Anterior cingulate cortex (tissue), 58 donors: ENCODE measurements at regions not wholly inside any gene's neighbourhood (a gene's known extent, or its start where the extent isn't known, plus 50 kb on each side); places are given as distances from the start of the nearest gene placed in this dataset.
"Not testable (repeated sequence)": the region's sequence is repeated elsewhere in the genome, so short reads cannot be mapped to it uniquely, and the experiment has no call there.

Experiments
- DNase-seq, 58 donors: peaks; one replicate each; lab custom pipeline; 2025; lab: John Stamatoyannopoulos, UW

DNA sequence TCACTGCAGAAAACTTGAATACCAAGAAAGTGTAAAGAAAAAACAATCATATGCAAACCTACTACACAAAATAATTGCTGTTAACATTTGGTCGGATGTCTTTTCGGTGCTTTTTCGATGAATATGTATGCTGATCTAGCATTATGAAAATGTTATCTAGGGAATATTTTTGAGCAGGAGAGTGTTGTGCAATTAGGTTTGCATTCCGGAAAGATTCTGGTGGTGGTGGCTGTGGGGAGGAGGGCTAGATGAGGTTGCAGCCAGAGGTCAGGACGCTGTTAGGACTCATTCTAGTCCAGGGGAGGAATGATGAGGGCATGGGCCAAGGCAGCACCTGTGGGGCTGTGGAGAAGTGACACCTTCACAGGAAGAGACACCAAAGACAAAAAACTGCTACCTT, 258.0 kb upstream of the ASIC2 start:
- no peak for DNase-seq

DNA sequence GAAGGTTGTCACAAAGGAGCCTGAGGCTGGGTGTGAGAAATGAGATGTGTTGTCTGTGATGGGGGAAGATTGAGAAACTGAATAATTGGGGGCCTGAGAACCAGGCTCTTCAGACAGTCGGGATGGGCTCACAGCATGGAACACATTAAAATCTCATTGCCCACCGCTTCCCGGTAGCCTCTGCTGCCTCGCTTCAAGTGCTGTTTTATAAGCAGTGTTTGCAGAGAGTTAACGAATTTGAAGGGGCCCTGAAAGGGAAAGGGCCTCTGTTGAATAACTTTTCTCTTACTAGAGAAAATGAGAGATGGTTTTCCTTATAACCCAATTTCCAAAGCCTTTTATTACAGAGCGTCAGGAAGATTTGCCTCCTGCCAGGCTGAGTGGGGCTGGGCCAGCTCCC, 258.8 kb upstream of the ASIC2 start:
- no peak for DNase-seq

DNA sequence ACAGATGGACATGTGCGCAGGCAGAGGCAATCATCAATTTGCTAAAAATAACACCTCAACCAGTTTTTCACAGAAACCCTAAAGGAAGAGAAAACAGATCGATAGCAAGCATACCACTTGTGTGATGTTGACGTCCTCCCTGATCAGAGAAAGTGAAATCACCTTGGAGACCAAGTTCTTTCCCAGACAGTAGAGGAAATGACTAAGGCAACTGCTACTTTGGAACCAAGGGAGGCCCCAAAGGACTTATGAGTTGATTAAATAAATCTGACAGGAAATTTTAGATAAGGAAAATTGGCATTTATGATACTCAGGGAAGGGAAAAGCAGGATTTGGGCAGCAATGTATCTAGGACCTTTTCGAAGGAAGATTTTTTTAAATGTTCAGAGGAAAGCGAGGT, 267.1 kb upstream of the ASIC2 start:
- DNase-seq: no peak

DNA sequence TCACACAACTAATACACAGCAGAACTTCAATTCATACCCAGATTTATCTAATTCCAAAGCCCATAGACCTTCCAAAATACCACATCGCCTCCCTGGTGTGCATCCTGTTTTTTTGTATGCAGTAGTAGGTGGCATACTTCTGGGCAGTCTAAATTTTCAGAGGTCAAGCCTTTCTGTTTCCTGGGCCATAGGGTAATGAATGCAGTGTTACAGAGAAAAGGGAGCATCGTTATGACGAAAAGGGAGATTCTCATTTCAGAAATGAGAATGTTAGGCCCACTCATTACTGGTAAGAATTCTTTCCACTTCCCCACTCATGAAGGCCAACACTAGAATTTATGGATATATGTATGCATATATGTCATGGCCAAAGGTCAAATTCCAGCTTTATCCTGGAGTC, 267.8 kb upstream of the ASIC2 start:
- DNase-seq: no peak

DNA sequence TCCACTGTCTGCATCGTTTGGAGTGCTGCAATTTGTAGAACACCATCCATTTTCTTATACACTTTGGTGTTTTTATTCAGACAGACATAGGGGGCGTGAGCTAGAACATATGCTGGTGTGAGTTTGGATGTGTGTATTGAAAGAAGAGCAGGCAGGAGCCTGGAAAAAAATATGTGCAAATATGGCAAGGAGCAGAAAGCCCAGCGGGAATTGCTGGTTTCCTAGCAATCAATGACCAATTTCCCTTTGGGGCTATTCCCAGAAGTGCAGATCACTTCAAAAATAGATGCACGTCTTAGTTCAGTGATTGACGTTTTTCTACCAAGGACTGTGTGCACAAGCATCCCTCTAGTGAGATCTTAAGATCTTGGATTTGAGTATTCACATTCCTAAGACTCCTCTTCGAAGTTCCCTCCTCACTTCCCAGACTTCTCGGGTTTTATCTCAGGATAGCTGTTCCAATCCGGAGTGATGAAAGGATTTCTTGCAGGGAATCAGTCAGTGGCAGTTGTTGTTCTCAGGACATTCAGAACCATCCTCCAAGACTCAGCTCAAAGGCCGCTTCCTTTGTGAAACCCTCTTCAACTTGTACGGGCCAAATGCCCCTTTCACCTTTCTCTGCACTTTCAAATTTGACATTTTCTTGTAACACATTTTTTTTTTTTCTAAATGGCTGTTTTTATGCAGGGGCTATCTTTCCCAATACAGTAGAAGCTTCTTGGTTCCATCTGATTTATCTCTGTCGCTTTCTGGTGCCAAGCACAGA, 268.7 kb upstream of the ASIC2 start:
- peak in 8 of 58 donors; percentile 1 to 37 (median 12) for DNase-seq

DNA sequence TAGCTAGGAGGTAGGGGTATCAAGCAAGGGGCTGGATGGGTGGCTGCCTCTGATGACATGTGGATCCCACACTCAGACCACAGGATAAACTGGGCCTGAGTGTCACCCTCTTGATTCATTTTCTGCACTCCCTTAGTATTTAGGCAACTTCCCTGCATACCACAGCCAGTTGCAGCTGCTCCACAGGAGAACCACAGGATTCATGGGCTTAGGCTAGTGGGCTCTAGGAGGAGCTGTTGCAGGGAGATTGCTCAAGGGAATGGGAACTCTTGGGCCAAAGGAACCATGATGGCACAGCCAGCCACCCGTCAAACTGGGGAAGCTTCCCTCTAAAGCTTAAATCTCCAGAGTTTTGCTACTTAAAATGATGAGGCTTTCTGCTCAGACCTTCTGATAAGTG, 269.7 kb upstream of the ASIC2 start:
- DNase-seq: no peak

DNA sequence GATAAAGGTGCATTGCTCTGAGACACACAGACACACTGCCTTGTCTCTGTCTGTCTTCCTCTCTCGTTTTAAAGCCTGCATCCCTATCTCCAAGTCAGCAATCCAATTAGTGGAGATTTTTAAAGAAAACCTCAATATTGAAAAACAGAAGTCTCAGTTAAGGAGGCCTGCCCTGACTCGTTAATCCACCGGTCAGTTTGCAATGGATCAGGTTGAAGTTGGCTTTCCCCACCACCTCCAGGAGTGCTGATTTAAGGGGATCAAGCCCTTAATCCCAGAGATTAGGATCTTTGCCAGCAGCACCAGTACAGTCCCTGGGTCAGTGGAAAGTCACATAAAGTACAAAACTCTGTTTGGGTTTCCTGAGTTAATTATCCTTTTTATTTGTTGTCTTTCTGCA, 271.1 kb upstream of the ASIC2 start:
- DNase-seq: no peak

DNA sequence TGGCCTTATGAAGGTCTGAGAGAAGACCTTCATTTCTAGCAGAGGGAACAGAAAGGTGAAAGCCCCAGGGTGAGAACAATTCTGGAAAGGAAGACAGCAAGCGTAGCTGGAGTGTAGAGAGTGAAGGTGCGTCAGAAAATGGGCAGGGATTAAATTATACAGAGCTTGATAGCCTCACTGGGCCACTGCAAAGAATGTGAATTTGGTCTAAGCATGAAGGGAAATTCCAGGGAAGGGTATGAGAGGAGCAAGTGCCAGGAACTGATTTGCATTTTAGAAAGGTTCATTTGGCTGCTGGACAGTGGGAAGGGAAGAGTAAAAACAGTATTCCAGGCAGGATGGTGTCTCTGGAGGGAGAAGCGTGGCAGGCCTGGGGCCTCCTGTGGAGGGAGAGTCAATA, 274.1 kb upstream of the ASIC2 start:
- no peak for DNase-seq

DNA sequence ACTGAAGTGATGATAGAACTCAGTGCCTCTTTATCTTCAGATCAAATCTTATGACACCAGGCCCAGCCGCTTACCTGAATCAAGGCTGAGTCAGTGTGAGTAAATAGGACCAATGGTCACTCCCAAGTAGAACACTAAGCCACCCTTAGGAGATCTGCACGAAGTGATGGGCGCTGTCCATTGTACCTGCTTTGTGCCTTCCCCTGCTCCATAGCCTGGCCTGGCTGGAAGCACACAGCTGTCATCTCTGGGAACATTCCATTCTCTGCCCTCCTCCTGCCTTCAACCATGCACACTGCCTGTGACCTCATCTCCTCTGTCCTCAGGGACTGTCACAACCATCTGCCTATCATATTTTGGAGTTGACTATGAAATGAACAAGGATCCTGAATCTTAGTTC, 279.5 kb upstream of the ASIC2 start:
- no peak for DNase-seq

DNA sequence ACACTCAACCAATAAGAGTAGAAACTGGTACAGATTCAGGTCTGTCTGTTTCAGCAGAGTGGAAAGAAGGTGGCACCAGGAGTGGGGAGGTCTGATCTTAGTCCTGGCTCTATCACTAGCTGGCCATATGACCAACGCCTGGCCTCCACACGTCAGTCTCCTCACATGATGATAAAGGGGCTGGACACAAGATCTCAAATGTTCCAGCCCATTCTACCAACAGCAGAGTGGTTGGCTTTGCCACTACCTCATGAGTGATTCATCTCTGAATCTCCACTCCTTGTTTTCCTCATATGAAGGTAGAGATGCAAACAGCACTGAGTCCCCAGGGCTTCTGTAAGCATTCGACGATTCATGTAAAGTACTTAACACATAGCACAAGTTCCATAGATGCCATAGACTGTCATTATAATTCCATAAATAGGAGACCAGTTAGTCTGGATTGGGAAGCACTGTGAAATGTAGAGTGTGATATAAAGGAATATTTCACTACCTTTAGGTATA, 281.9 kb upstream of the ASIC2 start:
- no peak for DNase-seq

DNA sequence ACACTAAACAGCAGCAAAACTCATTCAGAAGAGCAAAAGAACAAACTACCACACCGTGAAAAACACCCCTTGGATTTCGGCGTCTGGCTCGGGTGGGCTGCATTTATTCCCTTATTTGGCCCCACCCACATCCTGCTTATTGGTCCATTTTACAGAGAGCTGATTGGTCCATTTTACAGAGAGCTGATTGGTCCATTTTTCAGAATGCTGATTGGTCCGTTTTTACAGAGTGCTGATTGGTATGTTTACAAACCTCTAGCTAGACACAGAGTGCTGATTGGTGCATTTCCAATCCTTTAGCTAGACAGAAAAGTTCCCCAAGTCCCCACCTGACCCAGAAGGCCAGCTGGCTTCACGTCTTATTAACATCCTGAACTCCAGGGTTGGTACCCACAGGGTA, 286.6 kb upstream of the ASIC2 start:
- DNase-seq: not testable (repeated sequence)

DNA sequence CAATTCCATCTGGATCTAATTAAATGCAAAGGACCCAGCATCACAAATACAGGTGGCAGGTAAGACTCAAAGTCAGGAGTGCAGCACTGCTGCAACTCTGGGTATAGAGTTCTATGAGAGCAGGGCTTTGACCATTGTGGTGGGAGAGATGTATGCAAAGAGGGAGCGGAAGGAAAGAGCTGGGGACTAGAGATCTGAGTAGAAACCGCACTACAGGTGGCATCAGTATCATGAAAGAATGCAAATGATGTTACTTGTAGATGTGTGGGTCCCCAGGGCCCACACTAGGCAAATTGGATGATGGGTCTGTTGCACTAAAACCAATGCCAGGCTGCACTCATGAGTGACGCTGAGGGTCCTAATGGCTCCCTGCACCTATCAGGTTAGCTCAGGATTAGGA, 287.1 kb upstream of the ASIC2 start:
- no peak for DNase-seq

DNA sequence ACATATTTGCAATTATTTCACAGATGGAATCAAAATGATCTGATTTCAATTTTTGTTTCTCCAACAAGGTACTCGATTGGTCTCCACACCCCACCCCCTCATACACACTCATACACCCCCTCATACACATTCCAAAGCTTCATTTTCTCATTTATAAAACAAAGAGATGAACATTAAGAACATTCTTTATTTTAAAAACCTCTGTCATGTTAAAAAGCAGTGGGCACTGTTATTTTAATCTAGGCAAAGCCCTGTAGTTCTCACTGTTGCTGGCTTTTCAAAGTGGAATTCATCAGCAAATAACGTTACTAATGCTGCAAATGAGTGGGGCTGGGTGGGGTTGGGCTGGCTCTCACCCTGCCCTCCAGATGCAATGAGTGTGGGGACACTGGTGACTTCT, 289.6 kb upstream of the ASIC2 start:
- DNase-seq: no peak

DNA sequence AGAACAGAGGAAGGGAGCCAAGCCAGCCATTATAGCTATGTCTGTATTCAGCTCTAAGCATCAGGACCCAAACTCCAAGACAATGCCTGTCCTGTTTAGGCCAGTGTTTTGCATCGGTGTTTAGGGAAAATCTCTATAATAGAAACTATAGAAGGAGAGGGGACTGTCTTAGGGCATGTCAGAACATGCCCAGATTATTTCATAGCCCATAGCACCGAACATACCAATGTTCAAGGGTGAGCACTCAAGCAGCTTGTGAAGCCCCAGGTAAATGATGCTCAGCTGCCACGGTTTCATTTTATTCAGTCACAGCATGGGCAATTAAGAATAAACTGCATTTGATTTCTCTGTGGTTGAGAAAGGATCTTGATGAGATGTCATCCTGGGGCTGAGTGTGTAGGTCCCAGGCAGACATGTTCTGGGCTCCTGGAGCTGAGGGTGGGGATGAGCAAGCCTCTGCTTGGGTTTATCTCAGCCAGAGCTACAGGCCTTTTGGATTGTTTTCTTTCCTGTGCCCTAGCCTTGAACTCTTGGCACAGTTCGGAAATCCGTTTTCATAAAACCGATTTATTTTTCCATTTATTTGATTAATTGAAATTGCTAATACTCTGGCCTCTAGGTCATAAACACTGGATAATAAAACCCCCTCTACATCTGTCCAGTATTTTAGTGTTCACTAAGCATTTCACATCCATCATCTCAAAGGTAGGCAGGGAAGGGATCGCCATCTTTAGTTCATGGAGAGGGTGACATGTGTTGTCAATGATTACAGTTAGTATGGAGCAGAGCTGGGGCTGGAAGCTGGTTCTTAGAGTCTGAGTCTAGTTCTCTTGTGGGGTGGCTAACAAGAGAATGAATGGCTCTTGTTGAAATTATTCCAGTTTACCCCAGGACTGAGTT, 290.7 kb upstream of the ASIC2 start:
- DNase-seq: no peak

DNA sequence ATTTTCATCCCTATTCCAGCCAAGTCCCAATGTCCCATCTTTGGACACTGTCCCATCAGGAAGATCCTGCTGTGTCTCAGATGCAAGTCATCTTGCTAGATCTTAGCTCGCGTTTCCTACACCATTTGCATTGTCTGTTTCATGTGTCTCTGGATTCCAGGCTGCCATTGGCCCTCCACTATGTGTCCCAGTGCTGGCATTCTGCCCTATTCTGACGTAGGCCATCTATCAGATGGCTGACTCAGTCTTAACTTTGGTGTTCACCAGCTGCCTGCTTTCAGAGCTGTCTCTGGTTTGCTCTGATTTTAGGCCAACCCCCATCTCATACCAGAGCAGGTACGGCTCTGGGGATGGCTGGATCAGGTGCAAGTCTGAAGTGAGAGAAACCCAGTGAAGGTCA, 300.9 kb upstream of the ASIC2 start:
- peak in 6 of 58 donors; percentile 1 to 55 (median 4) for DNase-seq

DNA sequence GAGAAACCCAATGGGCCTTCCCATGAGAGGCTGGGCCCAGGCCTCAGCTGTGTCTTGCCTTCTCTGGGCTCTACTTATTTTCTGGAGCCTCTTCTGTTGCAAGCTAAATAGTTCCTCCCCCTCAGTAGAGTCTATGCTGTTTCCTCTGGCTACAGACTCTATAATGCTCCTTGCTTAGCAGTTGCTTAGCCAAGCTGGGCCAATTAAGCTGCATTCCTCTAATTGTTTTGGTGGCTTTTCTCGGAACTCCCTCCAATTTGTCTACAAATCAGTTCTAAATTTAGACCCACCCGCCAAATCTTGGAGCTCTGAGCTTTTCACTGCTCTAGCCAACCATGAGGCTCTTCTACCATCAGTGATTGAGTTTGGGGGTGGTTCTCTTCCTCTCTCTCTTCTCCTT, 302.7 kb upstream of the ASIC2 start:
- DNase-seq: peak in 9 of 58 donors; percentile 1 to 42 (median 13)

DNA sequence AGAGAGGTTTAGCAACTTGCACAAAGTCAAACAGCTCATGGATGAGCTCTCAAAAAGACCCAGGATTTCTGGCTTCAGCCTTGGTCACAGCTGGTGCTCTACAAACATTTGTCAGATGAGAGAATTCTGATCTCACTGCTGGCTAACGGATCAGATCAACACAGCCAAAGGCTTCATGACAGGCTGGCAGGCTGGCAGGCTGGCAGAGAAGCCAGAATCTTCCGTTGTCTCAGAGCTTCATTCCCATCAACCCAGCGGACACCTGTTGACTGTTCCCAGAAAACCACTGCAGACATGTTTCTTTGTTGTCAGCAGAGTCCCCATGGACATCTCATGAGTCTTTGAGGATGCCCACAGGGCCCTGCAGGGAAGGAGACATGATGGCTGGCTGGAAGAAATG, 303.8 kb upstream of the ASIC2 start:
- peak in 36 of 58 donors; percentile 1 to 74 (median 18) for DNase-seq

DNA sequence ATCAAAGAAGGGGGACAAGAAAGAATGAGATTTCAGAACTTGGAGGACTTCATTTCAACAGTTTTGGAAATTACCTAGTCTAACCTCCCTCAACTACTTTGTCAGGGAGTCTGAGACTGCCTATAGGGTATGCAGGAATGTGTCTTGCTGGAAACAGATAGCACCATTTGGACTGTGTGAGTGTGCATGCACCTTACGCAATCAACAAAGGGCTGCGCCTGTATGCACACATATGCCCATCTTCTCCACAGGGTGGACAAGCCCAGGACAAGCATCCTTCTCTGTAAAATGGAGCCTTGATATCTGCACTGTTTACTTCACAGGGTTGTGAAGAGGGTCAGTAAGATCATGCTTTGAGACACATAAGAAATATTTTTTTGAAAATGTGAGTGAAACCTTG, 305.7 kb upstream of the ASIC2 start:
- DNase-seq: no peak

DNA sequence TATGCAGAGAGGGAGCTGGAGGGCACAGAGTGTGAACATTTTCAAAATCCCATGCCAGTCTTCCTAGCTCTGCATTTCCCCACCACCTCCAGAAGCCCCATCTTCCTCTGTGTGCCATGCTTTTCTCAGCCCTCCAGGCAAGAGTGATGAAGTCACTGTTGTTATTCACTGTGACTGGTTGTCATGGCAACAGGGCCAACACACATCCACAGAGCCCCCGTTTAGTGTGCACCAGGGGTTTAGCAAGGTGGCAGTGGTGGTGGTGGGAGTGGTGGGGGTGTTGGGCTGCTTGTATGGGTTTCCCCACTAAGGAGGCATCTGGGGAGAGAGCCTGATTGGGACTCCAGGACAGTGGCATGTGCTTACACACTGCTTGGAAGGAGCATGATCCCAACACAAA, 309.9 kb upstream of the ASIC2 start:
- DNase-seq: peak in 2 of 58 donors; percentile 7 to 10

DNA sequence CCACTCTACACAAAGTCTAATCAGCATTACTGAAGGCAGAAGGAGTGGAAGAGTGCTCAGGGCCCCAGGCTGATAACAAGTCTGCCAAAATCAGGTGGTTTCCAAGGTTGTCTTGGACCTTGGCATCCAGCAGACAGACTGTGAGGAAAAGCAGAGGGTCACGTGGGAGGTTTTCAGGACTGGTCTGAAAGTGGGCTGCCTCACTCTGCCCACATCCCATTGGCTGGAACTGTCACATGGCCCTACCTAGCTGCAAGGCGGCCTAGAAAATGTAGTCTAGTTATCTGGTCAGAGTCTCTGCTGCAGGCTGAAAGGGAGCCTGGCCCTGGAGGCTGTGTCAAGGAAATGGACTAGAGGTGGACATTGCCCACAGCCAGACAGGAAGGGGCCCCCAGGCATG, 310.7 kb upstream of the ASIC2 start:
- no peak for DNase-seq

DNA sequence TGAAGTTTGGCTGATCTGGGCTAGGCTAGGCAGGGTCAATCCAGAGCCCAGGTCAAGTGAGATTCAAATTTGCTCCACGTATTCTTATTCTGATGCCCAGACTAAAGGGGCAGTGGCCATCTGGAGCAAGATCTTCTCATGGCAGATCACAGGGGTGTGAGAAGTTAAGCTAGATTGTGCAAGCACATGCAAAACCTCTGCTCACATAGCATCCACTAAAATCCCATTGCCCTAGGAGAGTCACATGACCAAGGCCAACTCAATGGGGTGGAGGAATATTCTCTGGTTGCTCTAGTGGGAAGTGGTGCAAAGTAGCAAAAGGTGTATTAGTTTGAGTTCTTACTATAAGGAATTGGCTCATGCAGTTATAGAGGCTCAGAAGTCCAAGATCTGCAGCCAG, 318.4 kb upstream of the ASIC2 start:
- no peak for DNase-seq

DNA sequence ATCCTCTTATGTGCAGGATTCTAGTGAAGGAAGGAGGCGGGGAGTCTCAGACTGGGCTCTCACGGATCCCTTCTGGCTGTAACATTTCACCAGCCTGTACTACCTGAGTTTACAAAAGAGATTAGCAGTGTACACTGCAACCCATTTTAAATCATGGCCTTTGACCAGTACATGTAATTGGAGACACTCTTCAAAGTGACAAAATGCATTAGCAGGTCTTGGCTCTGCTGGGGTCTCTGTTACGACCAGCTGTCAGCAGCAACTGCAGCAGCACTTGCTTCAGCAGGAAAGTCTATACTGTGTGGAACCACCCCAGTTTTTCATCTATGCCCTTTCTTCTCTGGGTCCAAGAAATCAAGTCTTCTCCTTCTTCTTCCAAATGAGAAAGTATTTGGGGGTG, 322.8 kb upstream of the ASIC2 start:
- no peak for DNase-seq
